ENCODE measurements at regions not wholly inside any gene's neighbourhood (a gene's known extent, or its start where the extent isn't known, plus 50 kb on each side); places are given as distances from the start of the nearest gene placed in this dataset.
A peak's percentile ranks its signal among the peaks of the same experiment; 100 is the strongest.

GRCh38 chr13:62280590-62280989, 864.9 kb upstream of the PCDH20 start:
- no peak for DNase-seq (ENCODE audit: low read depth, low spot score)
- no peak overlapping the region for H3K4me3 ChIP-seq

GRCh38 chr13:62278271-62278670, 862.6 kb upstream of the PCDH20 start:
- no peaks in the 10 kb centered on the region for H3K9me3 ChIP-seq (ENCODE audit: low read depth, low read length)
- H3K36me3 ChIP-seq (ENCODE audit: insufficient read depth, low read length), result no peaks in the 10 kb centered on the region
- H3K9ac ChIP-seq (ENCODE audit: insufficient read length), result no peak overlapping the region
- no peak overlapping the region for H3K27ac ChIP-seq
- H3K4me3 ChIP-seq, result no peak overlapping the region
- no peak for TF ChIP-seq EZH2 (IDR thresholded peaks at IDR 0.05)
- no peak for TF ChIP-seq FOXP2 (optimal IDR thresholded peaks at IDR 0.05; ENCODE audit: control extremely low read depth, extremely low read length, insufficient read depth)
- no peak for TF ChIP-seq POLR2AphosphoS5 (IDR thresholded peaks at IDR 0.05; ENCODE audit: borderline replicate concordance, low read depth, low read length)
- no peak for DNase-seq (ENCODE audit: low read depth, low spot score)

More at GRCh38 chr13:62280590-62280989, 864.9 kb upstream of the PCDH20 start:
- TF ChIP-seq FOXP2 (optimal IDR thresholded peaks at IDR 0.05; ENCODE audit: control extremely low read depth, extremely low read length, insufficient read depth) (no peak), POLR2AphosphoS5 (IDR thresholded peaks at IDR 0.05; ENCODE audit: borderline replicate concordance, low read depth, low read length) (no peak), EZH2 (IDR thresholded peaks at IDR 0.05) (no peak)
- Histone ChIP-seq H3K27ac (no peak overlapping the region), H3K9ac (ENCODE audit: insufficient read length) (no peak overlapping the region), H3K36me3 (ENCODE audit: insufficient read depth, low read length) (no peaks in the 10 kb centered on the region), H3K9me3 (ENCODE audit: low read depth, low read length) (no peaks in the 10 kb centered on the region)

GRCh38 chr13:62251734-62252133, 836.1 kb upstream of the PCDH20 start:
- no peak for TF ChIP-seq EZH2 (IDR thresholded peaks at IDR 0.05)
- TF ChIP-seq FOXP2 (optimal IDR thresholded peaks at IDR 0.05; ENCODE audit: control extremely low read depth, extremely low read length, insufficient read depth), result no peak
- no peak for TF ChIP-seq POLR2AphosphoS5 (IDR thresholded peaks at IDR 0.05; ENCODE audit: borderline replicate concordance, low read depth, low read length)
- Histone ChIP-seq H3K27ac (no peak overlapping the region), H3K4me3 (no peak overlapping the region), H3K36me3 (ENCODE audit: insufficient read depth, low read length) (no peaks in the 10 kb centered on the region), H3K9me3 (ENCODE audit: low read depth, low read length) (no peaks in the 10 kb centered on the region), H3K9ac (ENCODE audit: insufficient read length) (no peak overlapping the region)
- DNase-seq (ENCODE audit: low read depth, low spot score), result no peak

DNA sequence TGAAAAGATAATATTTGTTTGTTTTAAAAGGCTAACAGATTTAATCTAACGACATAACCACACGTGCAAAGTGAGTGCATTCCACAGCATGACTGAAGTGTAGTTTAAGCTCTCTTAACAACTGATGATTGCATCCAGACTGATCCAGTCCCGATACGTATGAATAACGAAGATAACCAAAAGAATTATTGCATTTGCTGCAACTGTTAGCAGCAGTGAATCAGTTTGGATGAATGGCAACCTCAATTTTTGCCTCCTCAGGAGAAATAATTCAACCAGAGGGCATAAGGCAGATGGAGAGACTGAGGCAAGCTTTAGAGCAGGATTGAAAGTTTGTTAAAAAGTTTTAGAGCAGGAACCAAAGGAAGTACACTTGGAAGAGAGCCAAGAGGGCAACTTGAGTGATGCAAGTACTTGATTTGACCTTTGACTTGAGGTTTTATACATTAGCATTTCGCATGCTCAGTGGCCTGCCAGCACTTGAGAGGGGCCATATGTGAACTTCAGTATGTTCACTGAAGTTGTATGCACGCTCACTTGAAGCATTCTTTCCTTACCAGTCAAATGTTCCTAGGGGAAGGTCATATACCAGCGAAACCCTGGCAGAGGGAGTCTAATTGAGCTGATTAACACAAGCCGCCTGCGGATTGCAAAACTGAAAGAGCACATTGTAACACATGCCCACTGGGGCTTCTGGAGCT, 835.0 kb upstream of the PCDH20 start:
- no peak overlapping the region for H3K9ac ChIP-seq (ENCODE audit: insufficient read length)
- no peaks in the 10 kb centered on the region for H3K36me3 ChIP-seq (ENCODE audit: insufficient read depth, low read length)
- H3K27ac ChIP-seq, result peak overlapping the region; percentile 26; the same call in 1 of the 2 replicates
- no peak for TF ChIP-seq POLR2AphosphoS5 (IDR thresholded peaks at IDR 0.05; ENCODE audit: borderline replicate concordance, low read depth, low read length)
- no peak for TF ChIP-seq FOXP2 (optimal IDR thresholded peaks at IDR 0.05; ENCODE audit: control extremely low read depth, extremely low read length, insufficient read depth)
- no peak for TF ChIP-seq EZH2 (IDR thresholded peaks at IDR 0.05)
- DNase-seq (ENCODE audit: low read depth, low spot score), result peak; percentile 39
- no peaks in the 10 kb centered on the region for H3K9me3 ChIP-seq (ENCODE audit: low read depth, low read length)
- peak overlapping the region; percentile 31; the same call in 1 of the 2 replicates for H3K4me3 ChIP-seq

DNA sequence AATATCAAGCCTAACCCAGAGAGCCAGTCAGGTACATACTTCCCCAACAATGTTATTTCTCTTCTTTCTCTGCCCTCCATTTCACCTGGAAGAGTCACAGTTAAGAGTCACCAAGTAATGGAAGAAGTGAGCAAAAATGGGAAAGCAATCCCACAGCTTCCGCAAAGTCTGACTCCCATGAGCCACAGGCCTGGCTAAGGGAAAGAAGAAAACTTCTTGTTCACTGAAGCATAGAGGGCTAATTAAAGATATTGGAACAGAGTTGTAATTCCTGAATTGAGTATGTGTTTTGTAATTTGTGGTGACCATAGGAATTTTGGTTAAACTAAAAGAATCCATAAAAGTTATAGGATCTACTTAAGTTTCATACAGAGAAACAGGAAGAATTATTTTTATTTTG, 830.9 kb upstream of the PCDH20 start:
- H3K9ac ChIP-seq (ENCODE audit: insufficient read length), result no peak overlapping the region
- H3K36me3 ChIP-seq (ENCODE audit: insufficient read depth, low read length), result no peaks in the 10 kb centered on the region
- TF ChIP-seq FOXP2 (optimal IDR thresholded peaks at IDR 0.05; ENCODE audit: control extremely low read depth, extremely low read length, insufficient read depth) (no peak), POLR2AphosphoS5 (IDR thresholded peaks at IDR 0.05; ENCODE audit: borderline replicate concordance, low read depth, low read length) (no peak), EZH2 (IDR thresholded peaks at IDR 0.05) (no peak)
- H3K4me3 ChIP-seq, result no peak overlapping the region
- no peak overlapping the region for H3K27ac ChIP-seq
- no peaks in the 10 kb centered on the region for H3K9me3 ChIP-seq (ENCODE audit: low read depth, low read length)
- no peak for DNase-seq (ENCODE audit: low read depth, low spot score)

DNA sequence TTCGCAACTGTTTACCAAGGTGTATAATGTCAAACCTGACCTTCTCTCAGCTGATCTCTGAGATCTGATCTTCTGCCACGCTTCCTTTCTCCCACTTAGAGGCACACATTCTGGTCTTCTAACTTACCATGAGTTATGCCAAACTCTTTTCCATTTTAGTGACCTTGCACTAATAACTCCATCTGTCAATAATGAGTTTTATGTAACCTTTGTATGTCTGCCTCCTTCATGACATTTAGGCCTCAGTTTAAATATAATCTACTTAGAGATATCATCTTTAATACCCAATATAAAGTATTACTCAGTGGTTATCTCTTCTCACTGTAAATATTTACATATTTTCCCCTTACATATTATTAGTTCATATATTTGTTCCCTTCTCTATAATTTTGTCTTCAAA, 827.5 kb upstream of the PCDH20 start:
- TF ChIP-seq EZH2 (IDR thresholded peaks at IDR 0.05) (no peak), POLR2AphosphoS5 (IDR thresholded peaks at IDR 0.05; ENCODE audit: borderline replicate concordance, low read depth, low read length) (no peak), FOXP2 (optimal IDR thresholded peaks at IDR 0.05; ENCODE audit: control extremely low read depth, extremely low read length, insufficient read depth) (no peak)
- Histone ChIP-seq H3K4me3 (no peak overlapping the region), H3K9me3 (ENCODE audit: low read depth, low read length) (no peaks in the 10 kb centered on the region), H3K36me3 (ENCODE audit: insufficient read depth, low read length) (no peaks in the 10 kb centered on the region), H3K9ac (ENCODE audit: insufficient read length) (no peak overlapping the region), H3K27ac (no peak overlapping the region)
- DNase-seq (ENCODE audit: low read depth, low spot score), result no peak

DNA sequence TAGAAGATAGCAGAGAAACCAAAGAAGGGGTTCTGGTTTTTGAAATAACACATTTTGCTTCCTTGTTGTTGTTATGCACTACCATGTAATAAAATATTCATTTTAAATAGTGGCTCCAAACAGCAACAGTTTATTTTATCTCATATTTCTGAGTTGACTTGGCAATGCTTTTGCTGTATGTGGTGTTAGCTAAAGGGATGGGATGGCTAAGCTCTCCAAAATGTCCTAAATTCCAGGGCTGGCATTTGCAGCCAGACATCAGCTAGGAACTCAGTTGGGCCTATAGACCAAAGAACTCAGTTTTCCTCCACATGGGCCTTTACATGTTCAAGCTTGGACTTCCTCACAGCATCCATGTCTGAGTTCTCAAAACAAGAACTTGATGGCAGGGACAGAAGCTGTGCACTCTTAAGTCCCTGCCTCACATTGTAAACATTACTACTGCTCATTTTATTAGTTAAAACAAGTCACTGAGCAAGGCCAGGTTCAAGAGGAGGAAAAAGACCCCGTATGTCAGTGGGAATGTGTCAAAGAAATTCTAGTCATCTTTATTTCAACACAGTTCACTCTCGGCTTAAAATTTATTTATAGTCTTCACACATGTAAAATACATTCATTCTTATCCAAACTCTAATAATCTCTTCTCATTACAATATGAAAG, 819.3 kb upstream of the PCDH20 start:
- no peak for DNase-seq (ENCODE audit: low read depth, low spot score)
- no peak overlapping the region for H3K9ac ChIP-seq (ENCODE audit: insufficient read length)
- TF ChIP-seq POLR2AphosphoS5 (IDR thresholded peaks at IDR 0.05; ENCODE audit: borderline replicate concordance, low read depth, low read length) (no peak), FOXP2 (optimal IDR thresholded peaks at IDR 0.05; ENCODE audit: control extremely low read depth, extremely low read length, insufficient read depth) (no peak), EZH2 (IDR thresholded peaks at IDR 0.05) (no peak)
- no peaks in the 10 kb centered on the region for H3K9me3 ChIP-seq (ENCODE audit: low read depth, low read length)
- H3K4me3 ChIP-seq, result no peak overlapping the region
- no peaks in the 10 kb centered on the region for H3K36me3 ChIP-seq (ENCODE audit: insufficient read depth, low read length)
- H3K27ac ChIP-seq, result no peak overlapping the region

DNA sequence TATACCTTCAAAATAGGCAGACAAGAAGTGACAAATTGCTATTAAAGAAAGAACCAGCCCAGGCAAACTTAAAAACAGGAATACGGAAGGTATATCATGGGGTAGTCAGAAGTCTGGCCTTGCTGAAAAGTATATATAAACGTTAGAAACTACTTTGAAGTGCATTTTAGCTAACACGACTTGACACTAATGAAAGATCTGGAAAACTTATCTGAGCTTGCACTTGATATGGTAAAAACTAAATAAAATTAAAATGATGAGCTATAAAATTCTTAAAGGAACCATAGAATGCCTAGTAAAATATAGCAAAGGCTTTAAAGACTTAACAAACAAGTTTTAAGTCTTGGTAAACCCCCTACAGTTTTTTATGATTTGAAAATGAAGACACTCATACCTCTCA, 795.3 kb upstream of the PCDH20 start:
- H3K9me3 ChIP-seq (ENCODE audit: low read depth, low read length), result no peaks in the 10 kb centered on the region
- no peaks in the 10 kb centered on the region for H3K36me3 ChIP-seq (ENCODE audit: insufficient read depth, low read length)
- no peak for TF ChIP-seq POLR2AphosphoS5 (IDR thresholded peaks at IDR 0.05; ENCODE audit: borderline replicate concordance, low read depth, low read length)
- no peak for DNase-seq (ENCODE audit: low read depth, low spot score)
- no peak overlapping the region for H3K4me3 ChIP-seq
- H3K27ac ChIP-seq, result no peak overlapping the region
- no peak overlapping the region for H3K9ac ChIP-seq (ENCODE audit: insufficient read length)
